ENCODE measurements at regions not wholly inside any gene's neighbourhood (a gene's known extent, or its start where the extent isn't known, plus 50 kb on each side); places are given as distances from the start of the nearest gene placed in this dataset.

DNA sequence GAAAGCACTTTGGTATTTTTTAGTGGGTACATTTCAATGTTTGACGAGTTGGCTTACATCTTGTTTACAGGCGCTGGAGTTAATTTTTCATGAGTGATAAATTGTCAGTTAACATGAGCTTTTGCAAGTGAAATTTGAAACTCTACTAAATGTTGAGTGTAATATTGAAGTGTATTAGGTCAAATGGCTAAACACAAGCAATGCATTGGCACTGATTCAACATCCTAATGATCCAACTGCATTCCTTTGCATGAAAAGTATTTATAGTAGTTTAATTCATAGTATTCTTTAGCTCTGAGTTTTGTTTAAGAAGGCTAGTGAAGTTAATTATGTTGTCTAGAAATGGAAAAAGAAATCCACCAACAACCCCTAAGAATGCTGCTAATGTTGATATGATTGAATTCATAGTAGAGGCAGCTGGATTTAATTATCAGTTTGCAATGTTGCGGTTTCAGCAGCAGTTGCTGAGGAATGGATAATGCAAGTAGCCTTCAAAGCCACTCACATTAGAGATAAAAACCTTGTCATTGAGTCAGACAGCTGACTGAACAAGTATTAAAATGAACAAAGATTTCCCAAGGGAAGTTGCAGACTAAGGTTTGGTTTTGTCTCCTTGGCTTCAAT is 245.6 kb upstream of the GOLIM4 start:
- TF ChIP-seq, protein P1, sequence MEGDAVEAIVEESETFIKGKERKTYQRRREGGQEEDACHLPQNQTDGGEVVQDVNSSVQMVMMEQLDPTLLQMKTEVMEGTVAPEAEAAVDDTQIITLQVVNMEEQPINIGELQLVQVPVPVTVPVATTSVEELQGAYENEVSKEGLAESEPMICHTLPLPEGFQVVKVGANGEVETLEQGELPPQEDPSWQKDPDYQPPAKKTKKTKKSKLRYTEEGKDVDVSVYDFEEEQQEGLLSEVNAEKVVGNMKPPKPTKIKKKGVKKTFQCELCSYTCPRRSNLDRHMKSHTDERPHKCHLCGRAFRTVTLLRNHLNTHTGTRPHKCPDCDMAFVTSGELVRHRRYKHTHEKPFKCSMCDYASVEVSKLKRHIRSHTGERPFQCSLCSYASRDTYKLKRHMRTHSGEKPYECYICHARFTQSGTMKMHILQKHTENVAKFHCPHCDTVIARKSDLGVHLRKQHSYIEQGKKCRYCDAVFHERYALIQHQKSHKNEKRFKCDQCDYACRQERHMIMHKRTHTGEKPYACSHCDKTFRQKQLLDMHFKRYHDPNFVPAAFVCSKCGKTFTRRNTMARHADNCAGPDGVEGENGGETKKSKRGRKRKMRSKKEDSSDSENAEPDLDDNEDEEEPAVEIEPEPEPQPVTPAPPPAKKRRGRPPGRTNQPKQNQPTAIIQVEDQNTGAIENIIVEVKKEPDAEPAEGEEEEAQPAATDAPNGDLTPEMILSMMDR (IDR thresholded peaks at IDR 0.05): no peak
- TF ChIP-seq POLR2A (IDR thresholded peaks at IDR 0.05) (no peak), EP300 (IDR thresholded peaks at IDR 0.05) (no peak)

Data from ovary (tissue), 3 donors.